ENCODE measurements at regions not wholly inside any gene's neighbourhood (a gene's known extent, or its start where the extent isn't known, plus 50 kb on each side); places are given as distances from the start of the nearest gene placed in this dataset.

DNA sequence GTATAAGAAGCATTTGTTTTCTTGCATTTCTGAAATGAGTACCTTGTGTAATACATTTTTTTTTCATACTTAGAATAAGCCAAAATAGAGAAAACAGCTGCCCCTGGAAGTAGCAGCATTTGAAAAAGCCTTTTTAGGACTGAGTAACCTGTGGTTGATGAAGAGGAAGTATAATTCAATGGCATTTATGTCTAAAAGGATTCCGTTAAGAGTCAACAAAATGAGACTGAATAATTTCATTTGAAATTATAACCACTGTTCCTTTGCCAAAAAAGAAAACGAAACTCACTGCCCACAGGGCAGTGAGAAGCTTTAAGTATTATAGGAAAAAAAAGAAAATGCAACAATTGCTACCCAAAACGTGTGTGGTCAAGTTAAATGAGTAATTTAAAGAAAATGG is 705.6 kb upstream of the PHF14 start:
- Histone ChIP-seq H3K27ac (ENCODE audit: low read depth, low read length) (no peak overlapping the region), H3K4me1 (ENCODE audit: control insufficient read depth, insufficient read depth, low read length) (no peaks in the 10 kb centered on the region), H3K36me3 (ENCODE audit: control insufficient read depth, insufficient read depth, low read length) (no peaks in the 10 kb centered on the region), H3K4me3 (ENCODE audit: low read depth, low read length) (no peak overlapping the region), H3K9me3 (ENCODE audit: control insufficient read depth, insufficient read depth, low read length) (no peaks in the 10 kb centered on the region), H3K27me3 (ENCODE audit: control insufficient read depth, insufficient read depth, low read length) (no peaks in the 10 kb centered on the region)
- 14% methylated on average over 1 of the region's 3 CpGs for WGBS (ENCODE audit: insufficient coverage)
- no peak for DNase-seq (ENCODE audit: low read depth in 4 of 6, low spot score in 6 of 6)

- DNase-seq (ENCODE audit: low read depth in 4 of 6, low spot score in 6 of 6): no peak
These were observed 690.8 kb upstream of the PHF14 start for GRCh38 chr7:10282909-10283308.

DNA sequence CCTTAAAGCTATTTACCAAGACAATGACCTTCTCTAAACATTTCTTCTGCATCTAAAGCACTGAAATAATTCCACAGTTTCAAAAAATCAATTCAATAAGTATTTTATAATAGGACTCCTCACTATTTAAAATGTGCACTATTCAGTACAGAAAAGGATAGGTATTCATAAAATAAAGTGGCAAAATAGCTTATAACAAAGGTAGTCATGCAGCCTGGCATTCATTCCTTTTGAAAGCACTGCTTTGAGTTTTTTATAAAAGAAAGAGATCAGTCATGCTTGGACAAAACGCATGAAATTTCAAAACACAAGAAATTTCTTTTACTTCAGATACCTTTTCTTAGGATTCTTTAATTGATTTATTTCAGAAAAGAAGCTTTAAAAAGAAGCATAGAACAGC is 689.7 kb upstream of the PHF14 start:
- no CpG with 5 or more reads among the region's 1 CpG for WGBS (ENCODE audit: insufficient coverage)
- no peak for DNase-seq (ENCODE audit: low read depth in 4 of 6, low spot score in 6 of 6)
- no peak overlapping the region for H3K4me3 ChIP-seq (ENCODE audit: low read depth, low read length)
- no peaks in the 10 kb centered on the region for H3K27me3 ChIP-seq (ENCODE audit: control insufficient read depth, insufficient read depth, low read length)
- H3K36me3 ChIP-seq (ENCODE audit: control insufficient read depth, insufficient read depth, low read length): no peaks in the 10 kb centered on the region
- no peaks in the 10 kb centered on the region for H3K4me1 ChIP-seq (ENCODE audit: control insufficient read depth, insufficient read depth, low read length)
- no peak overlapping the region for H3K27ac ChIP-seq (ENCODE audit: low read depth, low read length)
- H3K9me3 ChIP-seq (ENCODE audit: control insufficient read depth, insufficient read depth, low read length): no peaks in the 10 kb centered on the region

More at GRCh38 chr7:10282909-10283308, 690.8 kb upstream of the PHF14 start:
- no peaks in the 10 kb centered on the region for H3K27me3 ChIP-seq (ENCODE audit: control insufficient read depth, insufficient read depth, low read length)
- H3K27ac ChIP-seq (ENCODE audit: low read depth, low read length): no peak overlapping the region
- H3K9me3 ChIP-seq (ENCODE audit: control insufficient read depth, insufficient read depth, low read length): no peaks in the 10 kb centered on the region
- H3K4me3 ChIP-seq (ENCODE audit: low read depth, low read length): no peak overlapping the region
- no peaks in the 10 kb centered on the region for H3K36me3 ChIP-seq (ENCODE audit: control insufficient read depth, insufficient read depth, low read length)
- H3K4me1 ChIP-seq (ENCODE audit: control insufficient read depth, insufficient read depth, low read length): no peaks in the 10 kb centered on the region

DNA sequence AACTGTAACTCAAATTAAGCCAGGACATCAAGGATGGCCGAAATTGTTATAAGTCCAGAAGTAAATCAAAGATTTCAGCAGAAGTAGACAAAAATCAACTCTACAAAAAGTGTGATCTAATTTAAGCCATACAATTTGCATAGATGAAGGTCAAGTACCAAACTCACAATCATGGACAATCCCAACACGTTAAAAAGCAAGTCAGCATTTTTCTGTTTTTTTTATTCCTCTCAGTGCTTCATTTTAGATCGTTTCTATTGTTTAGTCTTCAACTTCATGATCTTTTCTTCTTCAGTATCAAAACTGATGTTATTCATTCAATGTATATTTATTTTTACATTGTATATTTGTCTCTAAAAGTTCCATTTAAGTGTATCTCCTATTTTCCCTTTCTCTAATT is 674.3 kb upstream of the PHF14 start:
- WGBS (ENCODE audit: insufficient coverage): 60% methylated on average over 1 of the region's 3 CpGs
- Histone ChIP-seq H3K36me3 (ENCODE audit: control insufficient read depth, insufficient read depth, low read length) (no peaks in the 10 kb centered on the region), H3K4me1 (ENCODE audit: control insufficient read depth, insufficient read depth, low read length) (no peaks in the 10 kb centered on the region), H3K27me3 (ENCODE audit: control insufficient read depth, insufficient read depth, low read length) (no peaks in the 10 kb centered on the region), H3K27ac (ENCODE audit: low read depth, low read length) (no peak overlapping the region), H3K4me3 (ENCODE audit: low read depth, low read length) (no peak overlapping the region), H3K9me3 (ENCODE audit: control insufficient read depth, insufficient read depth, low read length) (no peaks in the 10 kb centered on the region)
- no peak for DNase-seq (ENCODE audit: low read depth in 4 of 6, low spot score in 6 of 6)

DNA sequence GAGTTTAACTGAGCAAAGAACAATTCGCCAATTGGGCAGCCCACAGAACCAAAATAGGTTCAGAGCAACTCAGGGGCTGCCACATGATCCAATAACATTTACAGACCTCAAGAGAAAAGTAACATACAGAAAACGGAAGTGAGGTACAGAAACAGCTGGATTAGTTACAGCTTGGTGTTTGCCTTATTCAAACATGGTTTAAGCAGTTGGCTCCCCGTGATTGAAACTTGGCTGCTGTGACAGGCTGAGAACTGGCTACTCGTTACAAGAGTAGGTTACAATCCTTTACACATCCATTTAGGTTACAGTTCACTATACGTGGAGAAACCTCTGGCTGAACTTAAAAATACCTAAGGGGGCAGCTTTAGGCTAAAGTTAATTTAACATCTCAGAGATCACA is 673.1 kb upstream of the PHF14 start:
- H3K4me3 ChIP-seq (ENCODE audit: low read depth, low read length): no peak overlapping the region
- H3K36me3 ChIP-seq (ENCODE audit: control insufficient read depth, insufficient read depth, low read length): no peaks in the 10 kb centered on the region
- DNase-seq (ENCODE audit: low read depth in 4 of 6, low spot score in 6 of 6): peak in 1 of 6 donors; percentile 12
- H3K27ac ChIP-seq (ENCODE audit: low read depth, low read length): no peak overlapping the region
- no peaks in the 10 kb centered on the region for H3K4me1 ChIP-seq (ENCODE audit: control insufficient read depth, insufficient read depth, low read length)
- no peaks in the 10 kb centered on the region for H3K27me3 ChIP-seq (ENCODE audit: control insufficient read depth, insufficient read depth, low read length)
- no peaks in the 10 kb centered on the region for H3K9me3 ChIP-seq (ENCODE audit: control insufficient read depth, insufficient read depth, low read length)
- 35% methylated on average over 2 of the region's 5 CpGs for WGBS (ENCODE audit: insufficient coverage)

GRCh38 chr7:10308276-10308675 is 665.4 kb upstream of the PHF14 start:
- Histone ChIP-seq H3K36me3 (ENCODE audit: control insufficient read depth, insufficient read depth, low read length) (no peaks in the 10 kb centered on the region), H3K4me1 (ENCODE audit: control insufficient read depth, insufficient read depth, low read length) (no peaks in the 10 kb centered on the region), H3K4me3 (ENCODE audit: low read depth, low read length) (no peak overlapping the region), H3K9me3 (ENCODE audit: control insufficient read depth, insufficient read depth, low read length) (no peaks in the 10 kb centered on the region), H3K27me3 (ENCODE audit: control insufficient read depth, insufficient read depth, low read length) (no peaks in the 10 kb centered on the region), H3K27ac (ENCODE audit: low read depth, low read length) (no peak overlapping the region)
- DNase-seq (ENCODE audit: low read depth in 4 of 6, low spot score in 6 of 6): no peak

DNA sequence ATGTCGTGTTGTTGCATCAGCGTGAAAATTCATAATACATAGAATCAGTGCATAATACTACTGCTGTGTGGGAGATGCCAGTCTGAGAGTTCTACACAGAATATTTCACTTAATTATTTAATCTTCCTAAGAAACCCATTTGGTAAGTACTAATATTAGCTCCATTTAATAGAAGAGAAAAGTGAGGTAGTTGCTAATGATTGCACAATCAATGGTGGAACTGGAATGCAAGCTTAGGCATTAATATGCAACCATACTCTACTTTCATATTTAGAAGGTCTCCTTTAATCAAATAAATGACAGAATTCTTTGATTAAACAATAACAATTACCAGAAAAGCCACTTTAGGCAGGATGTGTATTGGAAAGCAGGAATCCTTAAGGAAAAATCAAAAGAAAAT is 660.7 kb upstream of the PHF14 start:
- DNase-seq (ENCODE audit: low read depth in 4 of 6, low spot score in 6 of 6): no peak
- Histone ChIP-seq H3K4me1 (ENCODE audit: control insufficient read depth, insufficient read depth, low read length) (no peaks in the 10 kb centered on the region), H3K9me3 (ENCODE audit: control insufficient read depth, insufficient read depth, low read length) (no peaks in the 10 kb centered on the region), H3K4me3 (ENCODE audit: low read depth, low read length) (no peak overlapping the region), H3K36me3 (ENCODE audit: control insufficient read depth, insufficient read depth, low read length) (no peaks in the 10 kb centered on the region), H3K27me3 (ENCODE audit: control insufficient read depth, insufficient read depth, low read length) (no peaks in the 10 kb centered on the region), H3K27ac (ENCODE audit: low read depth, low read length) (no peak overlapping the region)
- WGBS (ENCODE audit: insufficient coverage): no CpG with 5 or more reads among the region's 2 CpGs

- Histone ChIP-seq H3K36me3 (ENCODE audit: control insufficient read depth, insufficient read depth, low read length) (no peaks in the 10 kb centered on the region), H3K4me3 (ENCODE audit: low read depth, low read length) (no peak overlapping the region), H3K4me1 (ENCODE audit: control insufficient read depth, insufficient read depth, low read length) (no peaks in the 10 kb centered on the region), H3K27ac (ENCODE audit: low read depth, low read length) (no peak overlapping the region), H3K9me3 (ENCODE audit: control insufficient read depth, insufficient read depth, low read length) (peaks cover 3% of the 10 kb centered on the region), H3K27me3 (ENCODE audit: control insufficient read depth, insufficient read depth, low read length) (no peaks in the 10 kb centered on the region)
- no peak for DNase-seq (ENCODE audit: low read depth in 4 of 6, low spot score in 6 of 6)
- WGBS (ENCODE audit: insufficient coverage): 100% methylated on average over 1 of the region's 4 CpGs
These were observed 657.8 kb upstream of the PHF14 start for GRCh38 chr7:10315881-10316280.

DNA sequence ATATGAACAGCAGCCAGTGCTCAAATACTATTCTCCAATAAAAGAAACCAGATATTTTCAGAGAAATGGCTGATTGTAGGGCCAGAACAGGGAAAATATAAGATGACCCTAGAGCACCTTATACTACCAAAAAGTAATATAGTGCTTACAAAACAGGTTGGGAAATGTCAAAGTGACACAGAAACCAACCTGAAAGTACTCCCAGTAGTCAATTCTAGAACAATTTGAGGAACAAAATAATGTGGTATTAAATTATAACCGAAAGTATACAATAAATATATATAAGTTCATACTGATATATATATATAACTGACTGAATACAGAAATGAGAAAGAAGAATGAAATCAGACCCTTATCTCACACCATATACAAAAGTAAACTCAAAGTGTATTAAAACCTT is 657.2 kb upstream of the PHF14 start:
- Histone ChIP-seq H3K36me3 (ENCODE audit: control insufficient read depth, insufficient read depth, low read length) (no peaks in the 10 kb centered on the region), H3K27ac (ENCODE audit: low read depth, low read length) (no peak overlapping the region), H3K9me3 (ENCODE audit: control insufficient read depth, insufficient read depth, low read length) (peaks cover 3% of the 10 kb centered on the region), H3K4me1 (ENCODE audit: control insufficient read depth, insufficient read depth, low read length) (no peaks in the 10 kb centered on the region), H3K4me3 (ENCODE audit: low read depth, low read length) (no peak overlapping the region), H3K27me3 (ENCODE audit: control insufficient read depth, insufficient read depth, low read length) (no peaks in the 10 kb centered on the region)
- WGBS (ENCODE audit: insufficient coverage): no CpG with 5 or more reads among the region's 1 CpG
- no peak for DNase-seq (ENCODE audit: low read depth in 4 of 6, low spot score in 6 of 6)

DNA sequence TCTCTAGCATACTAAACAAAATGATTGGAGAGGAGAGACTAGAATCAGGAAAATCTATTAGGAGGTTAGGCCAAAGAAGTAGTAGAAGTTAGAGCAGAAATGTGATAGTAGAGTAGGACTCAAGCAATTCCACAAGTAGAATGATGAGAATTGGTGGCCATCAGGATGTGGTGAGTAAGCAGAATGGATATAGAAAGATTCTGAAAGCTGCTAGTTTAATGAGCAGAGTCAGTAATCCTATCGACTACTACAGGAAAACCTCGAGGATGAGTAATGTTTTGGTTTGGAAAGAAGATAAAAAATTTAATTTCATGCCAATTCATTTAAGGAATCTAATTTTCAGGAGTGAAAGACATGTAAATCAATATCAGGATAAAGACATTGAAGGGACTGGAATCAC is 648.3 kb upstream of the PHF14 start:
- Histone ChIP-seq H3K27me3 (ENCODE audit: control insufficient read depth, insufficient read depth, low read length) (no peaks in the 10 kb centered on the region), H3K4me1 (ENCODE audit: control insufficient read depth, insufficient read depth, low read length) (no peaks in the 10 kb centered on the region), H3K9me3 (ENCODE audit: control insufficient read depth, insufficient read depth, low read length) (no peaks in the 10 kb centered on the region), H3K4me3 (ENCODE audit: low read depth, low read length) (no peak overlapping the region), H3K36me3 (ENCODE audit: control insufficient read depth, insufficient read depth, low read length) (no peaks in the 10 kb centered on the region), H3K27ac (ENCODE audit: low read depth, low read length) (no peak overlapping the region)
- no CpG with 5 or more reads among the region's 2 CpGs for WGBS (ENCODE audit: insufficient coverage)
- DNase-seq (ENCODE audit: low read depth in 4 of 6, low spot score in 6 of 6): no peak

- H3K36me3 ChIP-seq (ENCODE audit: control insufficient read depth, insufficient read depth, low read length): no peaks in the 10 kb centered on the region
- no CpG with 5 or more reads among the region's 2 CpGs for WGBS (ENCODE audit: insufficient coverage)
- peak in 1 of 6 donors; percentile 43 for DNase-seq (ENCODE audit: low read depth in 4 of 6, low spot score in 6 of 6)
- H3K4me3 ChIP-seq (ENCODE audit: low read depth, low read length): no peak overlapping the region
- no peak overlapping the region for H3K27ac ChIP-seq (ENCODE audit: low read depth, low read length)
- no peaks in the 10 kb centered on the region for H3K9me3 ChIP-seq (ENCODE audit: control insufficient read depth, insufficient read depth, low read length)
- no peaks in the 10 kb centered on the region for H3K4me1 ChIP-seq (ENCODE audit: control insufficient read depth, insufficient read depth, low read length)
- no peaks in the 10 kb centered on the region for H3K27me3 ChIP-seq (ENCODE audit: control insufficient read depth, insufficient read depth, low read length)
These were observed 630.6 kb upstream of the PHF14 start for GRCh38 chr7:10343108-10343507.
